ENCODE measurements at regions not wholly inside any gene's neighbourhood (a gene's known extent, or its start where the extent isn't known, plus 50 kb on each side); places are given as distances from the start of the nearest gene placed in this dataset.

- 36 to 47% (median 44%) methylated on average over 2 of the region's 2 CpGs for WGBS, 4 donors
- no peak for TF ChIP-seq POLR2A (IDR thresholded peaks at IDR 0.05)
- TF ChIP-seq, protein P1, sequence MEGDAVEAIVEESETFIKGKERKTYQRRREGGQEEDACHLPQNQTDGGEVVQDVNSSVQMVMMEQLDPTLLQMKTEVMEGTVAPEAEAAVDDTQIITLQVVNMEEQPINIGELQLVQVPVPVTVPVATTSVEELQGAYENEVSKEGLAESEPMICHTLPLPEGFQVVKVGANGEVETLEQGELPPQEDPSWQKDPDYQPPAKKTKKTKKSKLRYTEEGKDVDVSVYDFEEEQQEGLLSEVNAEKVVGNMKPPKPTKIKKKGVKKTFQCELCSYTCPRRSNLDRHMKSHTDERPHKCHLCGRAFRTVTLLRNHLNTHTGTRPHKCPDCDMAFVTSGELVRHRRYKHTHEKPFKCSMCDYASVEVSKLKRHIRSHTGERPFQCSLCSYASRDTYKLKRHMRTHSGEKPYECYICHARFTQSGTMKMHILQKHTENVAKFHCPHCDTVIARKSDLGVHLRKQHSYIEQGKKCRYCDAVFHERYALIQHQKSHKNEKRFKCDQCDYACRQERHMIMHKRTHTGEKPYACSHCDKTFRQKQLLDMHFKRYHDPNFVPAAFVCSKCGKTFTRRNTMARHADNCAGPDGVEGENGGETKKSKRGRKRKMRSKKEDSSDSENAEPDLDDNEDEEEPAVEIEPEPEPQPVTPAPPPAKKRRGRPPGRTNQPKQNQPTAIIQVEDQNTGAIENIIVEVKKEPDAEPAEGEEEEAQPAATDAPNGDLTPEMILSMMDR (IDR thresholded peaks at IDR 0.05) = no peak
Measured at GRCh38 chr20:22071841-22072240, 366.4 kb downstream of the PAX1 start.

GRCh38 chr20:22070610-22071058 lies 365.2 kb downstream of the PAX1 start:
- Histone ChIP-seq H3K4me1 (replicated peaks in 1 of 2) (no peaks in the 10 kb centered on the region), H3K9me3 (replicated peaks in 1 of 3) (no peaks in the 10 kb centered on the region), H3K4me3 (no peak overlapping the region), H3K27me3 (no peaks in the 10 kb centered on the region), H3K36me3 (replicated peaks in 1 of 2) (no peaks in the 10 kb centered on the region), H3K27ac (no peak overlapping the region)
- DNase-seq = peak in 1 of 7 donors; percentile 2
- intact Hi-C loops (cut with DNase I) = no loop called here
- TF ChIP-seq POLR2A (IDR thresholded peaks at IDR 0.05) = no peak
- TF ChIP-seq, protein P1 (IDR thresholded peaks at IDR 0.05) = no peak
- WGBS, 4 donors = 43 to 56% (median 50%) methylated on average over 4 of the region's 4 CpGs

More at GRCh38 chr20:22071841-22072240, 366.4 kb downstream of the PAX1 start:
- intact Hi-C loops (cut with DNase I) = no loop called here
- Histone ChIP-seq H3K36me3 (replicated peaks in 1 of 2) (no peaks in the 10 kb centered on the region), H3K27ac (no peak overlapping the region), H3K4me3 (no peak overlapping the region), H3K27me3 (no peaks in the 10 kb centered on the region), H3K9me3 (replicated peaks in 1 of 3) (no peaks in the 10 kb centered on the region), H3K4me1 (replicated peaks in 1 of 2) (no peaks in the 10 kb centered on the region)
- DNase-seq = no peak

DNA sequence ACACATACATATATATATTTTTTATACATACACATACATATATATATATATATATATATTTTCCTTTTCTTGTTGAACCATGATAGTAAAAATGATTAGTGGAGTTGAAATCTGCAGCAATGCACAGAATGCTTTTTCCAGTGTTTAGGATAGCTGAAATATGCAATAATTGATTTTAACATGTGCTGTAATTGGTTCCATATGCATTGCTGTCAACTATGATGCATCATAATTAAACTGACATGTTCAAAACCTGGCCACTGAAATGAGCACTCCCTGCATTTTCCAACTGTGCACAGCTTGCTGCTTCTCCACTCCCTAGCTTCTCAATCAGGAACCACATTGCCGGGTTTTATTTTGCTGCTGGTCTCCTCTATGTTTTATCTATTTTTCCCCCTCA lies 358.3 kb downstream of the PAX1 start:
- Histone ChIP-seq H3K9me3 (replicated peaks in 1 of 3) (no peaks in the 10 kb centered on the region), H3K27me3 (no peaks in the 10 kb centered on the region), H3K4me1 (replicated peaks in 1 of 2) (no peaks in the 10 kb centered on the region), H3K36me3 (replicated peaks in 1 of 2) (no peaks in the 10 kb centered on the region), H3K27ac (no peak overlapping the region), H3K4me3 (no peak overlapping the region)
- DNase-seq = no peak
- TF ChIP-seq POLR2A (IDR thresholded peaks at IDR 0.05) = no peak
- TF ChIP-seq, protein P1 (IDR thresholded peaks at IDR 0.05) = no peak
- intact Hi-C loops (cut with DNase I) = no loop called here
- 69 to 86% (median 78%) methylated on average over 1 of the region's 1 CpG for WGBS, 4 donors

DNA sequence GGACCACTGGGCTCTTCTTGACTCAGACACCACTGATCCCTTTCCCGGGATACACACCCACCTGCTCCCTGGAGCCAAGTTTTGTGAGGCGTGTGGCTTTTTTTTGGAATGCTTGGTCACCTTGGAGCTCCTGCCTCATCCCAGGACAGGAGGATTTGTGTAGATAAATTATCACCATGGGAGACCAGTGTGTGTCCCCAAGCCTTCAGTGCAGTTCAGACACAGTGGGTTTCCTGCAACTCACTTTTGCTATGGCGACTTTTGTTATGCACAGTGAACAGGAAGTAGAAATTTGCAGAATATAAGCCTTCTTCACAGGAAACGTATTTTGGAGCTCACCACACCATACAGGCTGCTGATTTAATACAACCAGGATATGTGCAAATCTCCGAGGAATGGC lies 357.4 kb downstream of the PAX1 start:
- TF ChIP-seq POLR2A (IDR thresholded peaks at IDR 0.05) = no peak
- TF ChIP-seq, protein P1 (IDR thresholded peaks at IDR 0.05) = no peak
- H3K27me3 ChIP-seq = no peaks in the 10 kb centered on the region
- H3K36me3 ChIP-seq (replicated peaks in 1 of 2) = no peaks in the 10 kb centered on the region
- H3K27ac ChIP-seq = no peak overlapping the region
- no peak overlapping the region for H3K4me3 ChIP-seq
- no peaks in the 10 kb centered on the region for H3K9me3 ChIP-seq (replicated peaks in 1 of 3)
- no peak for DNase-seq
- 51 to 69% (median 55%) methylated on average over 5 of the region's 5 CpGs for WGBS, 4 donors
- intact Hi-C loops (cut with DNase I) = no loop called here
- H3K4me1 ChIP-seq (replicated peaks in 1 of 2) = no peaks in the 10 kb centered on the region
